SK-N-SH (cell line): ENCODE measurements at regions not wholly inside any gene's neighbourhood (a gene's known extent, or its start where the extent isn't known, plus 50 kb on each side); places are given as distances from the start of the nearest gene placed in this dataset.

Experiments
- CTCF ChIA-PET: fragments of 300-600, 350-600 bp; formaldehyde crosslinking; extraction: SDS; loops from one replicate; lab custom pipeline; 2021; lab: Yijun Ruan, JAX
- POLR2A ChIA-PET: fragments of 350-600 bp; sonication (Branson Sonifier 250); formaldehyde crosslinking; extraction: SDS; loops from one replicate; lab custom pipeline; 2020; ENCODE audit warnings: antibody characterized with exemption, inconsistent platforms; lab: Yijun Ruan, JAX
- DNase-seq: peaks from one replicate; pipeline ENCODE4 v3.0.0; 2012
- H2AFZ ChIP-seq: fragments of 200-600 bp; sonication (generic); 2 replicates; pipeline ENCODE4 v1.8.1; 2016; ENCODE audit warnings: antibody characterized with exemption, mild to moderate bottlenecking, low read depth
- H3F3A ChIP-seq: fragments of 200-600 bp; sonication (generic); replicated peaks from 2 replicates; pipeline ENCODE3; 2016; ENCODE audit warnings: antibody characterized with exemption, mild to moderate bottlenecking; ENCODE audit not compliant: insufficient read depth
- H3K27ac ChIP-seq, 2 experiments: fragments of 200-500 bp in 1 of 2; fragments of 200-600 bp in 1 of 2; sonication (Bioruptor generic) in 1 of 2; sonication (generic), shearing (Covaris generic) in 1 of 2; 2 replicates each; pipeline versions ENCODE4 v1.5.1 to v1.6.1; 2014 to 2016; ENCODE audit warnings: low read depth in 2 of 2, inconsistent platforms in 1 of 2, low read length in 1 of 2, mild to moderate bottlenecking in 1 of 2, mixed read lengths in 1 of 2
- H3K27me3 ChIP-seq: fragments of 200-600 bp; sonication (generic), shearing (Covaris generic); 2 replicates; pipeline ENCODE4 v1.6.1; 2016; ENCODE audit warnings: mixed run types; ENCODE audit not compliant: insufficient read depth
- H3K36me3 ChIP-seq, 2 experiments: fragments of 200-500 bp in 1 of 2; fragments of 200-600 bp in 1 of 2; sonication (Bioruptor generic) in 1 of 2; sonication (generic) in 1 of 2; replicated peaks in 1 of 2; 2 replicates each; pipeline versions ENCODE3 to v1.5.1; 2014 to 2016; ENCODE audit warnings: low read length in 1 of 2, mild to moderate bottlenecking in 1 of 2; ENCODE audit not compliant: insufficient read depth in 2 of 2, control insufficient read depth in 1 of 2
- H3K4me1 ChIP-seq, 2 experiments: fragments of 200-500 bp in 1 of 2; fragments of 200-600 bp in 1 of 2; sonication (Bioruptor generic) in 1 of 2; sonication (generic), shearing (Covaris generic) in 1 of 2; 2 replicates each; pipeline versions ENCODE4 v1.5.1 to v1.6.1; 2014 to 2016; ENCODE audit warnings: low read depth in 1 of 2, low read length in 1 of 2, mixed run types in 1 of 2; ENCODE audit not compliant: insufficient read depth in 2 of 2, control insufficient read depth in 1 of 2
- H3K4me2 ChIP-seq: fragments of 200-600 bp; sonication (generic), shearing (Covaris generic); 2 replicates; pipeline ENCODE4 v1.6.1; 2017; ENCODE audit warnings: mixed run types
- H3K4me3 ChIP-seq, 2 experiments: fragments of 200-500 bp in 1 of 2; fragments of 200-600 bp in 1 of 2; sonication (Bioruptor generic) in 1 of 2; sonication (generic), shearing (Covaris generic) in 1 of 2; 2 replicates each; pipeline versions ENCODE4 v1.5.1 to v1.8.1; 2014 to 2016; ENCODE audit warnings: low read depth in 2 of 2, inconsistent platforms in 1 of 2, low read length in 1 of 2, mild to moderate bottlenecking in 1 of 2, mixed read lengths in 1 of 2, moderate library complexity in 1 of 2
- H3K79me2 ChIP-seq: fragments of 200-600 bp; sonication (generic); 2 replicates; pipeline ENCODE4 v1.8.1; 2017; ENCODE audit warnings: mild to moderate bottlenecking; ENCODE audit not compliant: insufficient read depth
- H3K9ac ChIP-seq: fragments of 200-600 bp; sonication (generic); 2 replicates; pipeline ENCODE4 v1.6.1; 2017; ENCODE audit warnings: mixed run types
- H3K9me2 ChIP-seq: fragments of 200-600 bp; sonication (generic); 2 replicates; pipeline ENCODE4 v1.6.1; 2017; ENCODE audit warnings: mixed run types
- H3K9me3 ChIP-seq: fragments of 200-600 bp; sonication (generic); 2 replicates; pipeline ENCODE4 v1.6.1; 2017; ENCODE audit warnings: mixed run types, mild to moderate bottlenecking, moderate library complexity
- H4K20me1 ChIP-seq: fragments of 200-600 bp; sonication (generic); 2 replicates; pipeline ENCODE4 v1.6.1; 2017; ENCODE audit warnings: mild to moderate bottlenecking, mixed run types; ENCODE audit not compliant: insufficient read depth
- CHD2 ChIP-seq: fragments of 150-350 bp; IDR thresholded peaks from 2 replicates; pipeline ENCODE4 v1.6.1; 2018; ENCODE audit warnings: low read length; ENCODE audit not compliant: partially characterized antibody
- GABPA ChIP-seq: IDR thresholded peaks from 2 replicates; pipeline ENCODE4 v1.4.0; 2012; ENCODE audit warnings: low read depth, mild to moderate bottlenecking
- JUND ChIP-seq: IDR thresholded peaks from 2 replicates; pipeline ENCODE4 v1.4.0; 2012
- MEF2A ChIP-seq: IDR thresholded peaks from 2 replicates; pipeline ENCODE4 v1.4.0; 2012; ENCODE audit warnings: low read depth, borderline replicate concordance
- MXI1 ChIP-seq: IDR thresholded peaks from 2 replicates; pipeline ENCODE4 v1.6.1; 2012; ENCODE audit warnings: mild to moderate bottlenecking, low read depth, low read length, improper control_type of control experiment
- NRF1 ChIP-seq: IDR thresholded peaks from 2 replicates; pipeline ENCODE4 v1.6.1; 2012; ENCODE audit warnings: low read depth, mild to moderate bottlenecking, low read length
- POLR2AphosphoS5 ChIP-seq: IDR thresholded peaks from 2 replicates; pipeline ENCODE4 v1.6.1; 2012; ENCODE audit warnings: low read depth, low read length
- RCOR1 ChIP-seq: fragments of 150-350 bp; IDR thresholded peaks from 2 replicates; pipeline ENCODE4 v1.6.1; 2017; ENCODE audit warnings: antibody characterized with exemption, low read length
- SIN3A ChIP-seq: IDR thresholded peaks from 2 replicates; pipeline ENCODE4 v1.6.1; 2012; ENCODE audit warnings: low read depth, mild to moderate bottlenecking, low read length, moderate library complexity, borderline replicate concordance
- TAF1 ChIP-seq: IDR thresholded peaks from 2 replicates; pipeline ENCODE4 v1.6.1; 2012; ENCODE audit warnings: low read depth, mild to moderate bottlenecking, low read length, moderate library complexity, borderline replicate concordance
- TCF12 ChIP-seq: IDR thresholded peaks from 2 replicates; pipeline ENCODE4 v1.4.0; 2012
- WGBS: methylation state at CpG from one replicate; pipeline ENCODE4 v1.1.6; 2017; ENCODE audit warnings: low lambda C conversion rate; 5-methylcytosine and 5-hydroxymethylcytosine counted together
- TF ChIP-seq, protein P1 (sequence below): IDR thresholded peaks from 2 replicates; pipeline ENCODE4 v1.4.0; 2012; ENCODE audit warnings: low read depth, borderline replicate concordance
- TF ChIP-seq, protein P2 (sequence below): IDR thresholded peaks from 2 replicates; pipeline ENCODE4; 2012

DNA sequence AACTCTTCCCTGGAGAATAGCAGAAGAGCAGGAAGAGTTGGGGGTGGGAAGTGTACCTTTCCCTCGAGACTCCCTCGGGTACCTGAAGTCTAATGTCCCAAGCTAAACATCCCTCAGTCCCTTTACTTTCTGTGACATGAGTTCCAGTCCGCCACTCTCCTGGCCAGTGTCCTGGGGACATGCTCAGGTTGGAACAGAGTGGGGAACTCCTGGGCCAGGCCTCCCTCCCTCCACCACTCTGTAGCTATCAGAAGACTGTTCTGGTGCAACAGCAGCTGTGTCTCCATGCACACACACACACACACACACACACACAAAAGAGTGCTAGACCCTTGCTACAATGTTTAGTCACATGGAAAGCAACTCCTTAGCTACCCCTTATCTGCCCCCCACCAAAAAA, 155.0 kb upstream of the HES1 start:
- ChIA-PET CTCF (interaction anchor here (0.9 kb wide), 1 partner anchor 9 kb away, joined by 4 read pairs; no protein-coding TSS in a partner anchor), POLR2A (no interaction called here)
- Histone ChIP-seq H3K4me3 (no peak overlapping the region), H3K79me2 (no peaks in the 10 kb centered on the region), H3K4me2 (no peak overlapping the region), H2AFZ (no peak overlapping the region), H4K20me1 (no peaks in the 10 kb centered on the region), H3K9ac (no peak overlapping the region), H3K27me3 (no peaks in the 10 kb centered on the region; the same call in 1 of the 2 replicates), H3K4me1 (no peaks in the 10 kb centered on the region), H3F3A (no peaks in the 10 kb centered on the region), H3K9me3 (no peaks in the 10 kb centered on the region), H3K36me3 (no peaks in the 10 kb centered on the region), H3K27ac (no peak overlapping the region), H3K9me2 (no peaks in the 10 kb centered on the region)
- no peak for DNase-seq
- 49% methylated on average over 3 of the region's 3 CpGs for WGBS
- TF ChIP-seq TCF12 (no peak), POLR2AphosphoS5 (no peak), CHD2 (no peak), GABPA (no peak), MXI1 (no peak)
- TF ChIP-seq, protein P1, sequence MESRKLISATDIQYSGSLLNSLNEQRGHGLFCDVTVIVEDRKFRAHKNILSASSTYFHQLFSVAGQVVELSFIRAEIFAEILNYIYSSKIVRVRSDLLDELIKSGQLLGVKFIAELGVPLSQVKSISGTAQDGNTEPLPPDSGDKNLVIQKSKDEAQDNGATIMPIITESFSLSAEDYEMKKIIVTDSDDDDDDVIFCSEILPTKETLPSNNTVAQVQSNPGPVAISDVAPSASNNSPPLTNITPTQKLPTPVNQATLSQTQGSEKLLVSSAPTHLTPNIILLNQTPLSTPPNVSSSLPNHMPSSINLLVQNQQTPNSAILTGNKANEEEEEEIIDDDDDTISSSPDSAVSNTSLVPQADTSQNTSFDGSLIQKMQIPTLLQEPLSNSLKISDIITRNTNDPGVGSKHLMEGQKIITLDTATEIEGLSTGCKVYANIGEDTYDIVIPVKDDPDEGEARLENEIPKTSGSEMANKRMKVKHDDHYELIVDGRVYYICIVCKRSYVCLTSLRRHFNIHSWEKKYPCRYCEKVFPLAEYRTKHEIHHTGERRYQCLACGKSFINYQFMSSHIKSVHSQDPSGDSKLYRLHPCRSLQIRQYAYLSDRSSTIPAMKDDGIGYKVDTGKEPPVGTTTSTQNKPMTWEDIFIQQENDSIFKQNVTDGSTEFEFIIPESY: no peak
- TF ChIP-seq, protein P2, sequence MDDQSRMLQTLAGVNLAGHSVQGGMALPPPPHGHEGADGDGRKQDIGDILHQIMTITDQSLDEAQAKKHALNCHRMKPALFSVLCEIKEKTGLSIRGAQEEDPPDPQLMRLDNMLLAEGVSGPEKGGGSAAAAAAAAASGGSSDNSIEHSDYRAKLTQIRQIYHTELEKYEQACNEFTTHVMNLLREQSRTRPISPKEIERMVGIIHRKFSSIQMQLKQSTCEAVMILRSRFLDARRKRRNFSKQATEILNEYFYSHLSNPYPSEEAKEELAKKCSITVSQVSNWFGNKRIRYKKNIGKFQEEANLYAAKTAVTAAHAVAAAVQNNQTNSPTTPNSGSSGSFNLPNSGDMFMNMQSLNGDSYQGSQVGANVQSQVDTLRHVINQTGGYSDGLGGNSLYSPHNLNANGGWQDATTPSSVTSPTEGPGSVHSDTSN: no peak

DNA sequence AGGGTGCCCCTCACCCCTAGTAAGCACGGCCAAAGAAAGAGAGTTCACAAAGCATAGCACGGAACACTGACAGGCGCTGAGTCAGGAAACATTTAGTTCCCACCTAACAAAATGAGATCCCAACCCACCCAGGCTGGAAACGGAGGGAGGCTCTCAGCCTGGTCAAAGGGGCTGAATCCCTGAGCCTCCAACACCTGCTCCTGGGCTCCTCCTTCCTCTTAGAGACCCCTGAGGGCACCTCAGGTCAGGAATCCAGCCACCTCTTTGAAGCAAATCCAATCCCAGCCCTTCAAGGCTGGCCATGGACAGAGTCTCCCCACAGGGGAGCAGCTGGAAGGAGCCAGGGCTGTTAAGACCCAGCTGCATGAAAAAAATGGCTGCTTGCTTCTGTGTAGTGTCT, 154.4 kb upstream of the HES1 start:
- Histone ChIP-seq H3K36me3 (no peaks in the 10 kb centered on the region), H3F3A (no peaks in the 10 kb centered on the region), H3K4me3 (no peak overlapping the region), H3K27ac (no peak overlapping the region), H3K27me3 (no peaks in the 10 kb centered on the region; the same call in 1 of the 2 replicates), H3K79me2 (no peaks in the 10 kb centered on the region), H3K9me3 (no peaks in the 10 kb centered on the region), H3K4me2 (no peak overlapping the region), H3K9ac (no peak overlapping the region), H2AFZ (no peak overlapping the region), H3K4me1 (no peaks in the 10 kb centered on the region), H3K9me2 (no peaks in the 10 kb centered on the region), H4K20me1 (no peaks in the 10 kb centered on the region)
- no peak for TF ChIP-seq MEF2A
- no peak for TF ChIP-seq NRF1
- TF ChIP-seq SIN3A: no peak
- TF ChIP-seq RCOR1: no peak
- no peak for TF ChIP-seq TAF1
- TF ChIP-seq JUND: no peak
- DNase-seq: no peak
- POLR2A ChIA-PET: no interaction called here
- WGBS: 52% methylated on average over 4 of the region's 4 CpGs
- CTCF ChIA-PET: no interaction called here
